Activated T-helper 1 cell treated with Interleukin-2 at 50 U/mL for 16 hours (primary cell): ENCODE measurements at regions not wholly inside any gene's neighbourhood (a gene's known extent, or its start where the extent isn't known, plus 50 kb on each side); places are given as distances from the start of the nearest gene placed in this dataset.
"Not testable (repeated sequence)": the region's sequence is repeated elsewhere in the genome, so short reads cannot be mapped to it uniquely, and the experiment has no call there.

ENCODE experiments used
- DNase-seq: peaks from one replicate; pipeline ENCODE4 v3.0.0-alpha.2; 2020; ENCODE audit warnings: low read depth

- DNase-seq: no peak
These were observed 238.2 kb upstream of the NEBL start for GRCh38 chr10:21135023-21135931.

DNA sequence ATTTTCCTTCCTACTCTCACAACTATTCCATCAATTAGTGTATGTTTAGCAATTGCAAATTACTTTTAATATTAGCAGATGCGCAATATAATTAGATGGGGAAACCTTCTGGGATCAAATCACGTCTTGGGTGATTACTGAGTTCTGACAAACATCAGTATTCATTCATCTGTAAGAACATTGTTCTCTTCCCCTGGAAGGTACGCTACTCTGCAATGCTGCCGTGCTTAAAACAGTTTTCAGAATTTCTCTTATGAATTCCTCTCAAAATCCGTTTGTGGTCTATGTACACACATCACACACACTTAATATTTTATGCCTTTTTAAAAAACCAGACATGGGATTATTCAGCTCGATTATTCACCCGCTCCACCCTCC, 237.5 kb upstream of the NEBL start:
- DNase-seq: no peak

GRCh38 chr10:21130683-21131442, 233.8 kb upstream of the NEBL start:
- DNase-seq: no peak

DNA sequence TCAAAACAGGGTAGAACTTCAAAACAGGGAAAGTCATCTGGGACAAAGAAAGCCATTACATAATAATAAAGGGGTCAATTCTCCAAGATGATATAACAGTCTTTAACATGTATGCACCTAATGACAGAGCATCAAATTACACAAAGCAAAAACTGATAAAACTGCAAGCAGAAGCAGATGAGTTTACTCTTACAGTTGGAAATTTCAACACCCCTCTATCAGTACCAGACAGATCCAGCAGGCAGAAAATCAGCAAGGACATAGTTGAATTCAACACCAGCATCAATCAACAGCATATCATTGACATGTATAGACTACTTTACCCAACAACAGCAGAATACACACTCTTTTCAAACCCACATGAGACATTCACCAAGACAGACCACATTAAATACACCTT, 233.0 kb upstream of the NEBL start:
- no peak for DNase-seq

DNA sequence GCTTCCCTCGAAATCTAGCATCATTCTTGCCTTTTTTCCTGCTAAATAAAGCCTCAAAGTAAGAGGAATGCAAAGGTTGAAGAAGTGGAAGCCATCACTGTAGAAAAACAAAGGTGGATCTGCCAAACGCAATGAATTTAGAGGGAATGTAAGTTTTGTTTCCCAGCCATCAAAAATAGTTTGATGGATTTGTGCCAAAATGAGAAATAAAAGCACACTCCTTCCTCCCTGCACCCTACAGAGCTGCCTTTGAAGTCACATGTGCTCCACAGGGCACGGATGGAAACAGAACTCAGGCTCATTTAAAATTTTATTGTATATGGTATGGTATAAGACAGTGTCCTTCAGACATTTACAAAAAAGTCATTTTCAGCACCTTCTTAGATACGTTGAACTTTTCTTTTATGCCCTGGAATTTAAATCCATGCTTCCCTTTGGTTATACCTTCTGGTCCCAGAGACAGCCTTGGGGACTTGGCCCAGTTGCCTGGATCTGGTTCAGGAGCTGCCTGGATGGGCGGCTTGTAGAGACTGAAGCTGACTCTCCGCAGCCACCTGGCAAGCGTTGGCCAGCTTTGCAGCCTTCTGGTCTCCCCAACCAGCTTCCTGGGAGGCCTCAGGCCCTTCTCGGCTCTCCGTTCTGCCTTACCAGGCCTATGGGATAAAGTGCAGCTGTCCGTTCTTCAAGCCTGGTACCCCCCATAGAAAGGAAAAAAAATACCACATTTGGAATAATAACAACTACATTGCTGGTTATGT, 228.5 kb upstream of the NEBL start:
- no peak for DNase-seq

GRCh38 chr10:21122907-21123306, 225.8 kb upstream of the NEBL start:
- DNase-seq: no peak

- not testable (repeated sequence) for DNase-seq
These were observed 224.7 kb upstream of the NEBL start for GRCh38 chr10:21121822-21122221.

DNA sequence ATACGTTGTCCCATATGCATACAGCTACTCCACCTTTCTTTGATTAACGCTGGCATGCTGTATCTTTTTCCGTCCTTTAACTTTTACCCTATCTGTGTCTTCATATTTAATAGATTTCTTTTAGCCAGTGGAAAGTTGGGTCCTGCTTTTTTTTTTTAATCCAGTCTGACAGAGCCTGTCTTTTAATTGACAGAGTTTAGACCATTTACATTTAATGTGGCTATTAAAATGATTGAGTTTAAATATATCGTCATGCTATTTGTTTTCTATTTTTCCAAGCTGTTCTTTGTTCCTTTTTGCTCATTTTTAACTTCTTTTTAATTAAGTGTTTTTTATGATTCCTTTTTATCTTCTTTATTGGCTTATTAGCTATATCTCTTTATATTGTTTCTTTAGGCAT, 217.6 kb upstream of the NEBL start:
- DNase-seq: no peak

DNA sequence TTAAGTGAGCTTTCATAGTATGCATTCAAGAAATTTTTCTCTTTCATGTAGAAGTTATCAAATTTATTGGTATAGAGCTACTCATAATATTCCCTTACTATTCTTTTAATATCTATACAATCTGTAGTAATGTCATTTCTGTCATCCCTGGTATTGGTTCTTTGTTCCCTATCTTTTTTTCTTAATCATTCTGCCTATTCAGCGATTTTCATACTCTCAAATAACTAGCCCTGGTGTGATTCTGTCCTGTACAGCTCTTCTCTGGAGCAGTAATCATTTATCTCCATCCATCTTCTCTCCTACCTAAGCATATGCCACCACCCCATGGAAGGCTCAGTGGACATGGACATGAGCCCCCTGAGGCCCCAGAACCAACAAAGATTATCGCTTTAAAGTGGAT, 213.2 kb upstream of the NEBL start:
- no peak for DNase-seq

GRCh38 chr10:21106931-21107330, 209.8 kb upstream of the NEBL start:
- not testable (repeated sequence) for DNase-seq

GRCh38 chr10:21105331-21105730, 208.2 kb upstream of the NEBL start:
- not testable (repeated sequence) for DNase-seq

DNA sequence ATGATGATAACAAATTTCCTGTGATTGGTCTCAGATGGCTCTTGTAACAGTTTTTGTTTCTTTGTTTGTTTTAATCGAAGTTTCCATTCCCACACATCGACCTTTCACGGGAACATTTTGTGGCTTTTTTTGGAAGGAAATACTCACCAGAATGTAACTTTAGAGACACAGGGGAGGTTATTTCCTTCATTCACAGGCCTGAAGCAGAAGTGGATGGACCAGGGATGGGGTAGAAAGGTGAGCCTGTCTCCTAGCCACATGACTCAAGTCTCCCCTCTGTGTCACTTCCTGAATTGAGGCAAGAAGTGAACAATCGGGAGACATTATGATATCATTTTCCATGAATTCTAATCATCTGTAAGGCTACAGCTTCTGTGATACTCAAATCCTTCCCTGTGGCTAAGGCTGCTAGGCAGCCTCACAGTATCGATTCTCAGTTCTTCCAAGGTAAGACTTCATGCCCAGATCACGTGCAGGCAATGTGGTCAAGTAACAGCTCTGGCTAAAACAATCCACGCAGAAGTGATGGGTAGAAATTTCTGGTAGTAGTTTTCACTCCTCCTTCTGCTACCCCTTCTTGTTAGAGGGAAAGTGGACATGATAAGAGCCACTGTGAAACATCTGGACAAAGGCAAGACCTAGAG, 203.9 kb upstream of the NEBL start:
- DNase-seq: no peak

DNA sequence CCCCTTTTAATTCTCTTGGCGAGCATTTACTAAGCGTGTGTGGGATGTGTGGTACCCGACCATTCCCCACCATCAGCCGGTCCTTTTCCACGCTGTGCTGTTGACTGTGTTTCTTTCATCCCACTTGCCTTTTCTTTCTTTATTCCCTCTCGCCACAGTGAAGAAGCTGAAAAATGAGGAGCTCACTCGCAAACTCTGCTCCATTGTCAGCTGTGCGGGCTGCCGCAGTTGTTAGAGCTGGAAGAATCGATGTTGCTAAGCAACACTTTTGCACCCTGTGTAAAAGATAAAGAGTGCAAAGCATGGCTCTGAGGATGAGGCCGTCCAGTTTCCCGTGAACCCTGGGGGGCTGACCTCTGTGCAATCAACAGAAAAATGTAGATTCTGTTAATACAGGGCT, 203.1 kb upstream of the NEBL start:
- no peak for DNase-seq

DNA sequence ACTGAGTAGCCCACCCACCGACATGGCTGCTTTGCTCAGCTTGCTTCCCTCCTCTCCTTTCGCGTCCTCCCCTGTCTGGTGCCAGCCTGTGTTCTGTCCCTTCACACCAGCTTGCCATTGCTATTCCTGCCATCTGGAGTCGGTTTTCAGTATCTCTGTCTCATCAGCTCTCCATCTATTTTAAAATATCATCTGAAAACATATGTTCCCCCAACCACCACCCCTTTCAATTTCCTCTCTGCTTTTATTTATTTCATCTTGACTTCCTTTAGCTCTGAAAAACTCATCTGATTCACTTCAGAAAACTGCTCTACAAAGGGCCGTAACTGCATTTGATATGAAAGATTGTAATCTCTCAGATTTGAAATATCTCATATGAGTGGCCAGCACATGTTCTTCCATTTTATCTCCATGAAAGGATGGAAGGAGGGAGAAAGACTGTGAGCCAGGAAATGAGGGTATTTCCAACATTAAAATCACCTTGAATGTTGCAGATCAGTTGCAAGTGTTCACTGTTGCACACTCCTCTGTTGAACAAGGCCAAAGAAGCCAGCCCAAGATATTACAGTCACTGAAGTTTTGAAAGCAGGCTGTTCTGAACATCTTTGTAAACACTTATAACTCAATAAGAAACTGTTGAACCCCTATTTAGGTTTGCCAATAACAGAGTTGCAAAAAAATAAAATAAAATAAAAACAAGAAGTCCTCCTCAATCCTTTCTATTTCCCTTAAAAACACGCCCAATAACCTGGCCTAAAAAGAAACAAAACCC, 202.4 kb upstream of the NEBL start:
- DNase-seq: no peak

GRCh38 chr10:21097926-21098355, 200.8 kb upstream of the NEBL start:
- no peak for DNase-seq

DNA sequence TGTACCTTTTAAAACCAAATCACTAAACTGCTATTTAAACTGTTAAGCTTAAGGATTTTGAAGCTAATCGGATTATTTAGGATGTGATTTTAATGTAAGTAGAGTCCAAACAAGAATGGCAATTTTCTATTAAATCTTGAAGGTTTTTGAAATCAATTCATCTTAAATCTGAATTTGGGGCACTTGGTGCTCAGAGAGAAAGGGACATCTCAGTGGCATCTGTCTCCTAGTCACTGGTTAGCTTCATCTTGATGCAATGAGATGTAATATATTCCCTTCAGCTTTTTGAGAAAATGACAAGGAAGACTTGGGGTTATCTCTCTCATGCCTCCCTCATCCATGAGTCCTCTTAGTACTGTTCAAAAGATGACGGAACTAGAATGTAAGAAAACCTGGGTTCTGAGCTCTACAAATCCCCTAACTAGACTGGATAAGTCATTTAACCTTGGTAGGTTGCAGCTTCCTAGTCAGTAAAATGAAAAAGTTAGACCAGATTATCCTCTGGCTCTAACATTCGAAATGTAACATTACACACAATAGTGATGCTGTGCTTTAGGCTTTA, 198.5 kb upstream of the NEBL start:
- DNase-seq: no peak

DNA sequence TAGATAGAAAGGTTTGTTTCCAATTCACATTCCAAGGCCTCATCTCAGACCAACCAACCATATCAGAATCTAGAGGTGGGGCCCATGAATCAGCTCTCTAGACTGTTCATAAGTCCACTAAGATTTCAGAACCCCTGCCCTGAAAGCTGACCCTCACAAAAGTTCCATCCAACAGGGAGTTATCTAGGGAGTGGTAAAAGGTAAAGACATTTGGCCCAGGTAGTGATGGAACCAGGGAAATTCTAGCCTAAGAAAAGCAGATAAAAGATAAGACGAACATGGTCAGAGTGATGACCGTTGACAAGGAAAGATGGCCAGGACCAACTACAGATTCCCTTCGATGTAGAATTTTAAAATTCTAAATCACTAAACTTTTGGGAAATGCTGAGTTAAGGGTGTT, 198.0 kb upstream of the NEBL start:
- no peak for DNase-seq

GRCh38 chr10:21092683-21093524, 195.8 kb upstream of the NEBL start:
- DNase-seq: no peak

DNA sequence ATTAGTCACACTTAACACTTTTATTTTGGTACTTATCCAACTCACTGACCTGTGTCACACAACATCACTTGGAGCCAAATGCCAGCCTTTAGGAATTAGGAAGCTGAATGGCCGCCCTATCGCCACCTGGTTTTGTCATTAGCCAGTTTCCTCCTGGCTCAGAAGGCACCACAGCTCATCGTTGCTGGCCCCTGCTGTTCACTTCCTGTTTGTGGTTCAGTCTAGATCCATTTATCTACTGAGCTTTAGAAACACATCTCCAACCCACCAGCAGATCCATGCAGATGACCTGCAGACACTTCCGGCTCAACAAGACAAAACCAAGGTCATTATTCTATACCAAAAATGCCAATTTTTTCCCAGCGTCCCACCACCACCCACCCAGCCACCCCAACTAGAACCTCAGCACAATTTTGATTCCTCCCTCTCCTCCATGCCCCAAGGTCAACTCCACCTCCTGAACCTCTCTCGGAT, 193.5 kb upstream of the NEBL start:
- no peak for DNase-seq

DNA sequence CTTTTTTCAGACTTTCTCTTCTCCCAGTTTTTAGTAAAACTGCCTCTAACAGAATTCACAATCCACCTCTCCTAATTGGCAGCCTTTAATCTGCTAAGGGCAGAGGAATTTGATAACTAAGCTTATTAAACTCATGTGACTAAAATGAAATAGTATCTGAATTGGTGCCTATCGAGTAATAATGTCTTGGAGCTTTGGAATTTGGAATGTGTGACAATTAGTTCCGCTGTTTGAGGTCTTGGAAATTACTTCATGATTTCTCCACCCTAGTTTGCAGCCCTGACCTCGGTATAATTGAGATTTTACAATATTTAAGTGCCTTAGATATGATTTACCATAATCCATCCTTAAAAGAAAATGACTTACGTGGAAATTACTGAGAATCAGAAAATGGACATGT, 190.4 kb upstream of the NEBL start:
- DNase-seq: no peak
